Ovary (tissue), 7 donors: ENCODE measurements at regions not wholly inside any gene's neighbourhood (a gene's known extent, or its start where the extent isn't known, plus 50 kb on each side); places are given as distances from the start of the nearest gene placed in this dataset.

Source experiments
- DNase-seq, 5 donors: peaks; one replicate each; pipeline ENCODE4 v3.0.0-alpha.2; 2019 to 2020
- H3K27ac ChIP-seq, 2 donors: fragments of 200-600 bp; one replicate each; pipeline versions ENCODE4 v1.5.1 to v1.8.0; 2019 to 2022
- H3K27me3 ChIP-seq: fragments of 200-600 bp; one replicate; pipeline ENCODE4 v1.8.0; 2022
- H3K36me3 ChIP-seq: fragments of 200-600 bp; sonication (generic); one replicate; pipeline ENCODE4 v1.5.1; 2019
- H3K4me1 ChIP-seq: one replicate; pipeline ENCODE4 v1.8.1; 2013; ENCODE audit warnings: mild to moderate bottlenecking, moderate library complexity; ENCODE audit not compliant: insufficient read depth
- H3K4me3 ChIP-seq: fragments of 200-600 bp; sonication (generic); one replicate; pipeline ENCODE4 v1.5.1; 2017
- H3K9me3 ChIP-seq, 2 donors: fragments of 200-600 bp in 1 of 2; sonication (generic) in 1 of 2; one replicate each; pipeline versions ENCODE4 v1.5.1 to v1.8.1; 2013 to 2019; ENCODE audit warnings: mild to moderate bottlenecking in 1 of 2, moderate library complexity in 1 of 2
- CTCF ChIP-seq, 3 donors: fragments of 450-650 bp in 2 of 3; fragments of 200-600 bp in 1 of 3; IDR thresholded peaks; one replicate each; pipeline versions ENCODE4 v1.5.1 to v1.8.0; 2016 to 2022; ENCODE audit warnings: antibody characterized with exemption in 3 of 3, mild to moderate bottlenecking in 1 of 3
- EP300 ChIP-seq: sonication (generic); formaldehyde crosslinking; IDR thresholded peaks from one replicate; pipeline ENCODE4 v1.6.1; 2017; ENCODE audit warnings: antibody characterized with exemption
- POLR2A ChIP-seq: fragments of 450-650 bp; IDR thresholded peaks from one replicate; pipeline ENCODE4 v1.6.1; 2017; ENCODE audit warnings: antibody characterized with exemption, mild to moderate bottlenecking, moderate library complexity
- WGBS, 3 donors: extraction: QIAGEN DNeasy Blood & Tissue Kit in 1 of 3; methylation state at CpG; one replicate each; pipeline versions ENCODE4 v1.1.5 to v1.1.7; 2013 to 2017; 5-methylcytosine and 5-hydroxymethylcytosine counted together
- intact Hi-C, 4 donors: fragments of 100-400 bp; cut with DNase I; formaldehyde crosslinking; loops; one replicate each; pipeline versions ENCODE4 v1.11.0 to v1.15.1; 2022 to 2023
- donor health status: DM: no; HTN: no; CAD: no; lungs with moderate emphysema.
- donor health status: DM: no; HTN: no; CAD: no.
- donor health status: Bipolar disorder and iron deficiency.
- donor health status: DM: no; HTN: no; CAD: no.
- donor health status: DM: yes; HTN: yes; CAD: no.

GRCh38 chr16:65657556-65657955 is 535.7 kb upstream of the CDH11 start:
- H3K27me3 ChIP-seq = no peaks in the 10 kb centered on the region
- TF ChIP-seq POLR2A (no peak), CTCF (IDR thresholded peaks at IDR 0.05) (no peak), EP300 (no peak)

DNA sequence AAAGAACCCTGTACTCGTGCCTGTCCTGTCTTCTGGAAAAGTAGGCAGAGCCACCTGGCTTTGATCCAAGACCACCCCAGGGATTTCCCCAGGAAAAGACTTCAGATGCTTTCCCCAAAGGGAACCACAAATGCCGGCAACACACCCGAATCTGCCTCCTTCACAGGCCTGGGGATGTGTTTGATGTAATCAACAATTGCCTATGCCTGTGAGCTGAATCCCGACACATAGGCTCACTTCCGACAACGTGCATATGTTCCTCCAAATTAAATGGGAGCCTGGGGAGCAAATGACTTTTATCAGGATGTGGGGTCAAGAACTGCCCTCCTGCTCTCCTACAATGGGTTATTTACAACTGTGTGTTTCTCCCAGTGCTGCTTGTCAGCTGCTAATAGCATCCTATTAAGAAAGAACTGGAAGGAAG is 535.2 kb upstream of the CDH11 start:
- no peaks in the 10 kb centered on the region for H3K27me3 ChIP-seq
- no peak for DNase-seq
- H3K9me3 ChIP-seq = no peaks in the 10 kb centered on the region
- H3K36me3 ChIP-seq = no peaks in the 10 kb centered on the region
- H3K4me3 ChIP-seq = no peak overlapping the region
- no peaks in the 10 kb centered on the region for H3K4me1 ChIP-seq
- no peak for TF ChIP-seq CTCF (IDR thresholded peaks at IDR 0.05)
- no peak for TF ChIP-seq EP300
- TF ChIP-seq POLR2A = no peak
- WGBS, 3 donors = 49 to 63% (median 55%) methylated on average over 6 of the region's 6 CpGs
- intact Hi-C loops = no loop called here
- no peak overlapping the region for H3K27ac ChIP-seq

More at GRCh38 chr16:65657556-65657955, 535.7 kb upstream of the CDH11 start:
- H3K4me1 ChIP-seq = no peaks in the 10 kb centered on the region
- no peak for DNase-seq
- H3K27ac ChIP-seq = no peak overlapping the region
- intact Hi-C loops = no loop called here
- no peak overlapping the region for H3K4me3 ChIP-seq
- H3K9me3 ChIP-seq = no peaks in the 10 kb centered on the region
- 86 to 99% (median 96%) methylated on average over 1 of the region's 1 CpG for WGBS, 3 donors
- no peaks in the 10 kb centered on the region for H3K36me3 ChIP-seq

- 89 to 92% (median 91%) methylated on average over 3 of the region's 3 CpGs for WGBS, 3 donors
- DNase-seq = no peak
- Histone ChIP-seq H3K4me3 (no peak overlapping the region), H3K4me1 (no peaks in the 10 kb centered on the region), H3K27me3 (no peaks in the 10 kb centered on the region), H3K27ac (no peak overlapping the region), H3K9me3 (no peaks in the 10 kb centered on the region), H3K36me3 (no peaks in the 10 kb centered on the region)
- TF ChIP-seq POLR2A (no peak), EP300 (no peak), CTCF (IDR thresholded peaks at IDR 0.05) (no peak)
- intact Hi-C loops = no loop called here
These were observed 533.9 kb upstream of the CDH11 start for GRCh38 chr16:65655802-65656201.

DNA sequence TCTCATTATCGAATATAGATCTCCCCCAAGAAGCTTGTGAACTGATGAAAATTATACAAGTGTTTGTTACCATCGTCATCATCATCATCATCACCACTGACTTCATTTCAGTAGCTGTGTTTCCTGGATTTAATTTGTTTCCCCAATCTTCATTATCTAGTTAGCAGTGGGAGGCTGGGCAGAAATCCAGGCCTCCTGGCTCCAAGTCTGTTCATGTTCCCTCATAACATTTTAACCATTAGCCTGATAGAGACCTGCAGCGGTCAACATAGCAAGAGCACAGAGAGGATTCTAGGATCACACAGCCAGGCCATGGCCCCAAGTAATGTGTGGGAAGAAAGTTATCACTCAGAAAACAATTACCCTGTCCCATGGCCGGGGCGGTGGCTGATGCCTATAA is 526.2 kb upstream of the CDH11 start:
- WGBS, 3 donors = 91 to 93% (median 91%) methylated on average over 5 of the region's 5 CpGs
- Histone ChIP-seq H3K27ac (no peak overlapping the region), H3K4me3 (no peak overlapping the region), H3K27me3 (no peaks in the 10 kb centered on the region), H3K4me1 (no peaks in the 10 kb centered on the region), H3K9me3 (no peaks in the 10 kb centered on the region), H3K36me3 (no peaks in the 10 kb centered on the region)
- TF ChIP-seq CTCF (IDR thresholded peaks at IDR 0.05) (no peak), POLR2A (no peak), EP300 (no peak)
- intact Hi-C loops = no loop called here
- no peak for DNase-seq

GRCh38 chr16:65644821-65645220 is 523.0 kb upstream of the CDH11 start:
- WGBS, 3 donors = 89 to 96% (median 94%) methylated on average over 2 of the region's 2 CpGs
- DNase-seq = no peak
- intact Hi-C loops = no loop called here

More at GRCh38 chr16:65644821-65645220, 523.0 kb upstream of the CDH11 start:
- H3K36me3 ChIP-seq = no peaks in the 10 kb centered on the region
- no peaks in the 10 kb centered on the region for H3K4me1 ChIP-seq
- no peaks in the 10 kb centered on the region for H3K9me3 ChIP-seq
- TF ChIP-seq CTCF (IDR thresholded peaks at IDR 0.05) (no peak), EP300 (no peak), POLR2A (no peak)
- H3K27ac ChIP-seq = no peak overlapping the region
- no peak overlapping the region for H3K4me3 ChIP-seq
- H3K27me3 ChIP-seq = no peaks in the 10 kb centered on the region
